Stomach (tissue), 8 donors: ENCODE measurements at regions not wholly inside any gene's neighbourhood (a gene's known extent, or its start where the extent isn't known, plus 50 kb on each side); places are given as distances from the start of the nearest gene placed in this dataset.

Experiments used
- DNase-seq, 2 donors: peaks; one replicate each; pipeline versions ENCODE4 v3.0.0 to v3.0.0-alpha.2; 2013 to 2019
- H3K27ac ChIP-seq, 5 donors: fragments of 200-600 bp in 4 of 5; sonication (generic) in 4 of 5; one replicate each; pipeline ENCODE4 v1.5.1; 2013 to 2019; ENCODE audit warnings: mild to moderate bottlenecking in 1 of 5, moderate library complexity in 1 of 5
- H3K27me3 ChIP-seq, 3 donors: fragments of 200-600 bp; sonication (generic); one replicate each; pipeline ENCODE4 v1.5.1; 2017 to 2019; ENCODE audit warnings: mixed run types in 1 of 3
- H3K36me3 ChIP-seq, 4 donors: fragments of 200-600 bp; sonication (generic); 1 replicate in 3 of 4; 2 replicates in 1 of 4; pipeline ENCODE4 v1.5.1; 2016 to 2019
- H3K4me1 ChIP-seq, 4 donors: fragments of 200-600 bp; sonication (generic); one replicate each; pipeline ENCODE4 v1.5.1; 2016 to 2019
- H3K4me3 ChIP-seq, 4 donors: fragments of 200-600 bp; sonication (generic) in 3 of 4; one replicate each; pipeline ENCODE4 v1.5.1; 2016 to 2019; ENCODE audit warnings: mild to moderate bottlenecking in 1 of 4
- H3K9me3 ChIP-seq, 4 donors: fragments of 200-600 bp; sonication (generic); one replicate each; pipeline ENCODE4 v1.5.1; 2016 to 2019
- EP300 ChIP-seq: sonication (generic); formaldehyde crosslinking; IDR thresholded peaks from one replicate; pipeline ENCODE4 v1.6.1; 2017; ENCODE audit warnings: antibody characterized with exemption
- POLR2A ChIP-seq, 4 donors: fragments of 450-650 bp; IDR thresholded peaks; one replicate each; pipeline ENCODE4 v1.6.1; 2016; ENCODE audit warnings: antibody characterized with exemption in 4 of 4, control low read depth in 2 of 4, mild to moderate bottlenecking in 1 of 4, moderate library complexity in 1 of 4
- POLR2AphosphoS5 ChIP-seq, 3 donors: sonication (generic); formaldehyde crosslinking; IDR thresholded peaks; one replicate each; pipeline ENCODE4 v1.6.1; 2016; ENCODE audit warnings: antibody characterized with exemption in 3 of 3
- WGBS, 5 donors: extraction: QIAGEN DNeasy Blood & Tissue Kit in 3 of 5; methylation state at CpG; one replicate each; pipeline versions ENCODE4 v1.1.5 to v1.1.7; 2013 to 2018; 5-methylcytosine and 5-hydroxymethylcytosine counted together
- intact Hi-C: fragments of 100-400 bp; cut with DNase I; formaldehyde crosslinking; loops from one replicate; pipeline ENCODE4 v1.15.1; 2023; ENCODE audit warnings: low total_unique reads
- TF ChIP-seq, protein P1 (sequence below), 7 experiments: fragments of 450-650 bp in 4 of 7; fragments of 200-600 bp in 3 of 7; sonication (generic) in 3 of 7; IDR thresholded peaks; one replicate each; pipeline ENCODE4 v1.5.1; 2016 to 2019; ENCODE audit warnings: antibody characterized with exemption in 7 of 7, control low read depth in 2 of 7, mild to moderate bottlenecking in 1 of 7
- donor health status: healthy with polysubstance abuse.
- donor health status: Bipolar disorder and iron deficiency.
- donor health status: healthy.

DNA sequence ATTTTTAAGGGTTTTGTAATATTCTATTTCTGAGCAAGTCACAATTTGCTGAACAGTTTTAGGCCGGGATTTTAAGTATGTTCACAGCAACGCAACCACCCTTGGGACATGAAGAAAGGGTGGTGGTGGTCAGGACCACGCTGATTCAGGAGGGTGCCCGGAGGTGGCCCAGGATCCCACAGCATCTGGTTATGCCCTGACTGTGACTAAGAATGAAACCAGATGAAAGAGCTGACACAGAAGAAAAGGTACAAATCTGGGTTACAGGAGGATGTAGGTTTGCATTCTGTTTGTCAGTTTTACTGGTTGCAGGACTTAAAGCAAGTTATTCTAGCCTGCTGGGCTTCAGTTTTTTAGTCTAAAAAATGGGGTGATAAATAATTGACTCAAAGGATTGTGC is 279.7 kb downstream of the CCSER2 start:
- Histone ChIP-seq H3K36me3 (no peaks in the 10 kb centered on the region), H3K4me1 (no peaks in the 10 kb centered on the region), H3K27me3 (peaks cover 0 to 6% (median 0%) of the 10 kb centered on the region in 3 donors), H3K9me3 (no peaks in the 10 kb centered on the region), H3K4me3 (no peak overlapping the region), H3K27ac (no peak overlapping the region)
- no peak for DNase-seq
- no peak for TF ChIP-seq EP300
- no peak for TF ChIP-seq POLR2A (IDR thresholded peaks at IDR 0.05)
- TF ChIP-seq, protein P1, sequence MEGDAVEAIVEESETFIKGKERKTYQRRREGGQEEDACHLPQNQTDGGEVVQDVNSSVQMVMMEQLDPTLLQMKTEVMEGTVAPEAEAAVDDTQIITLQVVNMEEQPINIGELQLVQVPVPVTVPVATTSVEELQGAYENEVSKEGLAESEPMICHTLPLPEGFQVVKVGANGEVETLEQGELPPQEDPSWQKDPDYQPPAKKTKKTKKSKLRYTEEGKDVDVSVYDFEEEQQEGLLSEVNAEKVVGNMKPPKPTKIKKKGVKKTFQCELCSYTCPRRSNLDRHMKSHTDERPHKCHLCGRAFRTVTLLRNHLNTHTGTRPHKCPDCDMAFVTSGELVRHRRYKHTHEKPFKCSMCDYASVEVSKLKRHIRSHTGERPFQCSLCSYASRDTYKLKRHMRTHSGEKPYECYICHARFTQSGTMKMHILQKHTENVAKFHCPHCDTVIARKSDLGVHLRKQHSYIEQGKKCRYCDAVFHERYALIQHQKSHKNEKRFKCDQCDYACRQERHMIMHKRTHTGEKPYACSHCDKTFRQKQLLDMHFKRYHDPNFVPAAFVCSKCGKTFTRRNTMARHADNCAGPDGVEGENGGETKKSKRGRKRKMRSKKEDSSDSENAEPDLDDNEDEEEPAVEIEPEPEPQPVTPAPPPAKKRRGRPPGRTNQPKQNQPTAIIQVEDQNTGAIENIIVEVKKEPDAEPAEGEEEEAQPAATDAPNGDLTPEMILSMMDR (IDR thresholded peaks at IDR 0.05) = no peak
- TF ChIP-seq POLR2AphosphoS5 (IDR thresholded peaks at IDR 0.05) = no peak
- 74 to 90% (median 78%) methylated on average over 4 of the region's 4 CpGs for WGBS, 5 donors
- intact Hi-C loops = no loop called here

DNA sequence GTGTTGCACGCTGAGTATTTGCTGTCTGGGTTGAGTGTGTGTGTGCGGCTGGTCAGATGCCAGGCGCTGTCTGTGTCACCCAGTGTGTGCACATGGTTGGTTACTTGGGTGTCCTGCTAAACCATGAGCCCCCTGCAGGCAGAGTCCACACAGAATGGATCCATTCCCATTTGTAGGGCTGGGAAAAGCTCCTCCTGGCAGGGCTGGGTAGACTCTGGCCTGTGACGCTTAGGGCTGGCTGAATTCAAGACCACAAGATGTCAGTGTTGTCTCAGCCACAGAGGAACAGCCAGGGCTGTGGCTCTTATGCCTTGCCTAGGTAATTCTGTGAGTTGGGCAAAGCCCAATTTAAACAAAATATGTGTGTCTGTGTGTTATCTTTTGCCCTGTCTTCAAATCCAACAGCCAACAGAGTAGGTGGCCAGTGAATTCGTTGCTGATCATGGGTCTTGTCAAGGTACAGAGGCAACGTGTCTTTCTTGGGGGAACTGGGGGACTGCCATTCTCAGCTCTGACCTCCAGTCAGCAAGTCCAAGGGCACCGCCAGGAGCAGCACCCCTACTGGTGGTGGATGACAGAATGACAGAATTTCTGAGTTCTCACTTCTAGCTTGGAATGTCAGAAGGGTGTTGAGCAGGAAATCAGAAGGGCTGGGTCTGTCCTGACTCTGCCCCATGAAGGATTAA is 285.1 kb downstream of the CCSER2 start:
- TF ChIP-seq POLR2AphosphoS5 (IDR thresholded peaks at IDR 0.05) (no peak), POLR2A (IDR thresholded peaks at IDR 0.05) (no peak)
- TF ChIP-seq, protein P1 (IDR thresholded peaks at IDR 0.05) = peak in 2 of 7 experiments; percentile 5 to 21
- WGBS, 5 donors = 22 to 45% (median 30%) methylated on average over 7 of the region's 7 CpGs
- Histone ChIP-seq H3K36me3 (no peaks in the 10 kb centered on the region), H3K27me3 (peaks cover 0 to 12% (median 0%) of the 10 kb centered on the region in 3 donors), H3K27ac (no peak overlapping the region), H3K4me3 (no peak overlapping the region), H3K9me3 (no peaks in the 10 kb centered on the region), H3K4me1 (no peaks in the 10 kb centered on the region)
- intact Hi-C loops = no loop called here
- DNase-seq = peak in 1 of 2 donors; percentile 81

DNA sequence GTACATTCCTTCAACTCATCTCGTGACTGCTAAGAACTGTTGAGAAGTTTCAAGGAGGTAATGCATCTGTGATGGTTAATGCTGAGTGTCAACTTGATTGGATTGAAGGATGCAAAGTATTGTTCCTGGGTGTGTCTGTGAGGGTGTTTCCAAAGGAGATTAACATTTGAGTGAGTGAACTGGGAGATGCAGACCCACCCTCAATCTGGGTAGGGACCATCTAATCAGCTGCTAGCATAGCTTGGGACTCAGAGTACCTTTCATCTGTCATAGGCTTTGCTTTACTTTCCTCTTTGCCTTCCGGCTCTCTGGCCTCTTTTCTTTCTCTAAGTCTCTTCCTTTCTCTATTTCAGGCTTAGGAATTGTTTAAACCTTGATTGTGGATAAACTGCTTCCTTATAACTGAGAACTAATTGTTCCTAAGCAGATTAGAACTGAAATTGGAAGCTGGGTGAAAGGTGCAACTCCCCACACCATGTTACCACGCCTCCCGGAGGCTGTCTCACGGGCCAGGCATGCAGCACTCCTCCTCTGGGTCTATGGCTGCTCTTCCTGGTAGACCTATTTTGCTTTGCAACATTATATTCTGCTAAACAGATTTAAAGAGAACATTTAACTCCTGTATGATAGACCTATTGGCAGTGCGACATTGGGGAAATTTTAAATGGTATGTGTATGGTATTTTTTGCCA is 298.2 kb downstream of the CCSER2 start:
- DNase-seq = peak in 1 of 2 donors; percentile 32
- no peaks in the 10 kb centered on the region for H3K9me3 ChIP-seq
- no peaks in the 10 kb centered on the region for H3K4me1 ChIP-seq
- WGBS, 5 donors = 44 to 66% (median 52%) methylated on average over 6 of the region's 6 CpGs
- TF ChIP-seq EP300 = no peak
- TF ChIP-seq, protein P1 (IDR thresholded peaks at IDR 0.05) = no peak
- TF ChIP-seq POLR2AphosphoS5 (IDR thresholded peaks at IDR 0.05) = no peak
- no peak for TF ChIP-seq POLR2A (IDR thresholded peaks at IDR 0.05)
- H3K27me3 ChIP-seq = no peaks in the 10 kb centered on the region
- H3K27ac ChIP-seq = no peak overlapping the region
- H3K36me3 ChIP-seq = no peaks in the 10 kb centered on the region
- intact Hi-C loops = no loop called here
- H3K4me3 ChIP-seq = no peak overlapping the region

DNA sequence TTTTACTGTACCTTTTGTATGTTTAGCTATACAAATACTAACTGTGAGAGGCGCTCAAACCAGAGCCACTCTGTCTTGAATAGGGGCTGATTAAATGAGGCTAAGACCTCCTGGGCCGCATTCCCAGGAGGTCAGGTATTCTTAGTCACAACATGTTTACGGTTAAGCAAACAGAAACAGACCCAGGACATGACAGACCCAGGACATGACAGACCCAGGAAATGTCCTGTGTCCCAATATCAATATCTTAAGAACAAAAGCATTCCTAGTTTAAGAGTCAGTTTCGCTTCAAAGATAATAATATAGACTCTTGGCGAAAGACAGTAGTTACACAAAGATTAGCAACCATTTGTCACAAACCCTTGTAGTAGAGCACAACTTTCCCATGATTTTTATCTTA is 304.5 kb downstream of the CCSER2 start:
- peak in 1 of 2 donors; percentile 14 for DNase-seq
- Histone ChIP-seq H3K27ac (no peak overlapping the region), H3K27me3 (no peaks in the 10 kb centered on the region), H3K4me3 (no peak overlapping the region), H3K36me3 (no peaks in the 10 kb centered on the region), H3K9me3 (no peaks in the 10 kb centered on the region), H3K4me1 (no peaks in the 10 kb centered on the region)
- no peak for TF ChIP-seq POLR2AphosphoS5 (IDR thresholded peaks at IDR 0.05)
- TF ChIP-seq POLR2A (IDR thresholded peaks at IDR 0.05) = no peak
- TF ChIP-seq EP300 = no peak
- TF ChIP-seq, protein P1 (IDR thresholded peaks at IDR 0.05) = no peak
- 37 to 51% (median 45%) methylated on average over 5 of the region's 5 CpGs for WGBS, 5 donors
- intact Hi-C loops = no loop called here
